Panc1 (cell line): ENCODE measurements at regions not wholly inside any gene's neighbourhood (a gene's known extent, or its start where the extent isn't known, plus 50 kb on each side); places are given as distances from the start of the nearest gene placed in this dataset.

ENCODE experiments used
- POLR2AphosphoS5 ChIP-seq: IDR thresholded peaks from 2 replicates; pipeline ENCODE4 v1.6.1; 2012; ENCODE audit warnings: mild to moderate bottlenecking, low read depth, low read length, moderate library complexity
- TCF7L2 ChIP-seq: IDR thresholded peaks from 2 replicates; pipeline ENCODE4 v1.6.1; 2011; ENCODE audit warnings: mild to moderate bottlenecking, low read depth, low read length, inconsistent platforms
- TF ChIP-seq, protein P1 (sequence below): fragments of 450-650 bp; IDR thresholded peaks from 2 replicates; pipeline ENCODE4 v1.5.1; 2017; ENCODE audit warnings: mild to moderate bottlenecking
- TF ChIP-seq, protein P2 (sequence below), 2 experiments: IDR thresholded peaks; 2 replicates each; pipeline ENCODE4 v1.6.1; 2011 to 2012; ENCODE audit warnings: low read depth in 2 of 2, control low read depth in 1 of 2, low read length in 1 of 2, mild to moderate bottlenecking in 1 of 2, moderate library complexity in 1 of 2; ENCODE audit not compliant: insufficient read depth in 1 of 2

DNA sequence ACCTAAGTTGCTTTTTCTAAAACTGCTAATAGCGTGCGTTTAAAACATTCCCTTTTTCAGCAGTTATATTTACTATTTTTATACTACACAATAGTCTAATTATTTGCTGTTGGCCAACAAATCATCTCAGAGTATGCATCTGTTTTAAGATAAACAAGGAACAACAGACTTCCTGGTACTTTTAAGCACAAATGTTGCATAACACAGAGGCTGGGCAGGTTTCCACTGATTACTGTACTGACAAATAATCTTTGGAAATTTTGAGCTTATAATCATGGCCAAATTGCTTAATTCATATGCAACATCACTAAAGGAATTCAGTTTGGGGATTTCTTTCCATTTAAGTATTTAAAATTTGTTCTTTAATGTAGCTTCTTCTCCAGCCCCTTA lies 737.4 kb upstream of the SALL3 start:
- TF ChIP-seq, protein P1, sequence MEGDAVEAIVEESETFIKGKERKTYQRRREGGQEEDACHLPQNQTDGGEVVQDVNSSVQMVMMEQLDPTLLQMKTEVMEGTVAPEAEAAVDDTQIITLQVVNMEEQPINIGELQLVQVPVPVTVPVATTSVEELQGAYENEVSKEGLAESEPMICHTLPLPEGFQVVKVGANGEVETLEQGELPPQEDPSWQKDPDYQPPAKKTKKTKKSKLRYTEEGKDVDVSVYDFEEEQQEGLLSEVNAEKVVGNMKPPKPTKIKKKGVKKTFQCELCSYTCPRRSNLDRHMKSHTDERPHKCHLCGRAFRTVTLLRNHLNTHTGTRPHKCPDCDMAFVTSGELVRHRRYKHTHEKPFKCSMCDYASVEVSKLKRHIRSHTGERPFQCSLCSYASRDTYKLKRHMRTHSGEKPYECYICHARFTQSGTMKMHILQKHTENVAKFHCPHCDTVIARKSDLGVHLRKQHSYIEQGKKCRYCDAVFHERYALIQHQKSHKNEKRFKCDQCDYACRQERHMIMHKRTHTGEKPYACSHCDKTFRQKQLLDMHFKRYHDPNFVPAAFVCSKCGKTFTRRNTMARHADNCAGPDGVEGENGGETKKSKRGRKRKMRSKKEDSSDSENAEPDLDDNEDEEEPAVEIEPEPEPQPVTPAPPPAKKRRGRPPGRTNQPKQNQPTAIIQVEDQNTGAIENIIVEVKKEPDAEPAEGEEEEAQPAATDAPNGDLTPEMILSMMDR: no peak
- no peak for TF ChIP-seq TCF7L2
- TF ChIP-seq, protein P2, sequence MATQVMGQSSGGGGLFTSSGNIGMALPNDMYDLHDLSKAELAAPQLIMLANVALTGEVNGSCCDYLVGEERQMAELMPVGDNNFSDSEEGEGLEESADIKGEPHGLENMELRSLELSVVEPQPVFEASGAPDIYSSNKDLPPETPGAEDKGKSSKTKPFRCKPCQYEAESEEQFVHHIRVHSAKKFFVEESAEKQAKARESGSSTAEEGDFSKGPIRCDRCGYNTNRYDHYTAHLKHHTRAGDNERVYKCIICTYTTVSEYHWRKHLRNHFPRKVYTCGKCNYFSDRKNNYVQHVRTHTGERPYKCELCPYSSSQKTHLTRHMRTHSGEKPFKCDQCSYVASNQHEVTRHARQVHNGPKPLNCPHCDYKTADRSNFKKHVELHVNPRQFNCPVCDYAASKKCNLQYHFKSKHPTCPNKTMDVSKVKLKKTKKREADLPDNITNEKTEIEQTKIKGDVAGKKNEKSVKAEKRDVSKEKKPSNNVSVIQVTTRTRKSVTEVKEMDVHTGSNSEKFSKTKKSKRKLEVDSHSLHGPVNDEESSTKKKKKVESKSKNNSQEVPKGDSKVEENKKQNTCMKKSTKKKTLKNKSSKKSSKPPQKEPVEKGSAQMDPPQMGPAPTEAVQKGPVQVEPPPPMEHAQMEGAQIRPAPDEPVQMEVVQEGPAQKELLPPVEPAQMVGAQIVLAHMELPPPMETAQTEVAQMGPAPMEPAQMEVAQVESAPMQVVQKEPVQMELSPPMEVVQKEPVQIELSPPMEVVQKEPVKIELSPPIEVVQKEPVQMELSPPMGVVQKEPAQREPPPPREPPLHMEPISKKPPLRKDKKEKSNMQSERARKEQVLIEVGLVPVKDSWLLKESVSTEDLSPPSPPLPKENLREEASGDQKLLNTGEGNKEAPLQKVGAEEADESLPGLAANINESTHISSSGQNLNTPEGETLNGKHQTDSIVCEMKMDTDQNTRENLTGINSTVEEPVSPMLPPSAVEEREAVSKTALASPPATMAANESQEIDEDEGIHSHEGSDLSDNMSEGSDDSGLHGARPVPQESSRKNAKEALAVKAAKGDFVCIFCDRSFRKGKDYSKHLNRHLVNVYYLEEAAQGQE (IDR thresholded peaks at IDR 0.05; ENCODE audit: insufficient read depth in 1 of 2, low read depth in 2 of 2, low read length in 1 of 2): no peak
- no peak for TF ChIP-seq POLR2AphosphoS5
